HL-60 (cell line): ENCODE measurements at regions not wholly inside any gene's neighbourhood (a gene's known extent, or its start where the extent isn't known, plus 50 kb on each side); places are given as distances from the start of the nearest gene placed in this dataset.

Source experiments
- DNase-seq, 2 experiments: peaks; one replicate each; pipeline ENCODE4 v3.0.0-alpha.2; 2010 to 2020; ENCODE audit warnings: low read depth in 1 of 2, low spot score in 1 of 2
- H3K27ac ChIP-seq: fragments of 250-450 bp; sonication (Bioruptor Pico); replicated peaks from 2 replicates; pipeline ENCODE4 v1.5.1; 2020; ENCODE audit warnings: mild to moderate bottlenecking, moderate library complexity
- H3K27me3 ChIP-seq: fragments of 250-450 bp; sonication (Bioruptor Pico); 2 replicates; pipeline ENCODE4 v1.5.1; 2021; ENCODE audit warnings: mild to moderate bottlenecking, moderate library complexity; ENCODE audit not compliant: insufficient read depth, poor library complexity, severe bottlenecking
- H3K4me3 ChIP-seq: replicated peaks from 2 replicates; pipeline ENCODE4 v1.5.1; 2011; ENCODE audit warnings: mild to moderate bottlenecking, control low read depth, low read length; ENCODE audit not compliant: insufficient read depth
- CTCF ChIP-seq: IDR thresholded peaks from one replicate; pipeline ENCODE4 v1.5.1; 2011; ENCODE audit warnings: low read length, control low read depth, inconsistent platforms; ENCODE audit not compliant: insufficient read depth
- GABPA ChIP-seq: IDR thresholded peaks from 2 replicates; pipeline ENCODE4 v1.6.1; 2012; ENCODE audit warnings: low read depth
- POLR2AphosphoS5 ChIP-seq: IDR thresholded peaks from 2 replicates; pipeline ENCODE4 v1.6.1; 2012; ENCODE audit warnings: low read depth
- REST ChIP-seq: IDR thresholded peaks from 2 replicates; pipeline ENCODE4 v1.6.1; 2012; ENCODE audit warnings: low read depth; ENCODE audit not compliant: insufficient replicate concordance
- SPI1 ChIP-seq: IDR thresholded peaks from 2 replicates; pipeline ENCODE4 v1.6.1; 2012; ENCODE audit warnings: low read depth, mild to moderate bottlenecking, borderline replicate concordance

- Histone ChIP-seq H3K27me3 (no peaks in the 10 kb centered on the region), H3K27ac (no peak overlapping the region), H3K4me3 (no peak overlapping the region)
- DNase-seq: no peak
- TF ChIP-seq GABPA (no peak), CTCF (no peak)
These were observed 83.8 kb upstream of the C1QTNF7 start for GRCh38 chr4:15344041-15344440.

- Histone ChIP-seq H3K4me3 (no peak overlapping the region), H3K27ac (no peak overlapping the region), H3K27me3 (no peaks in the 10 kb centered on the region)
- DNase-seq: no peak
- TF ChIP-seq REST: no peak
- TF ChIP-seq GABPA: no peak
- TF ChIP-seq CTCF: no peak
- TF ChIP-seq POLR2AphosphoS5: no peak
- no peak for TF ChIP-seq SPI1
These were observed 82.7 kb upstream of the C1QTNF7 start for GRCh38 chr4:15345134-15345533.

DNA sequence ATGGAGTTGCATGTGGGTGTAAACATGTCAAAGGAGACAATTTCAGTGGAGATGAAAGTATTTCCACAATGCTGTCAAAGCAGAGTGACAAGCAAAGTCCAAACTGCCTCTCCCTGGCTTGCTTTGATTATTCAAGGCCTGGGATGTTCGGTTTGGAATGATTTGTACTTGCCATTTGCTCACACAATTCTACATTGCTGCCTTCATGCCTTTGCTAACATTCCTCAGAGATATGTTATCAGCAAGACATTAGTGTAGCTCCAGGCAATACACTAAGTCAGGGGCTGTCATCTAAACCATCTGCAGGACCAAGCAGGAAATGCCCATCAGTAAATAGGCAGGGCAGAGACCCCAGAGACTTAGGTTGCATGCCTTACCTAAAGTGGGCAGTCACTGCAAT is 79.6 kb upstream of the C1QTNF7 start:
- TF ChIP-seq SPI1 (no peak), GABPA (no peak), CTCF (no peak), REST (no peak), POLR2AphosphoS5 (no peak)
- Histone ChIP-seq H3K27me3 (peaks cover 5% of the 10 kb centered on the region), H3K4me3 (no peak overlapping the region), H3K27ac (no peak overlapping the region)
- no peak for DNase-seq

GRCh38 chr4:15348695-15349094 is 79.1 kb upstream of the C1QTNF7 start:
- H3K27me3 ChIP-seq: peaks cover 6% of the 10 kb centered on the region
- TF ChIP-seq SPI1: no peak
- TF ChIP-seq REST: no peak
- TF ChIP-seq CTCF: no peak
- no peak for TF ChIP-seq GABPA
- TF ChIP-seq POLR2AphosphoS5: no peak
- no peak for DNase-seq
- no peak overlapping the region for H3K4me3 ChIP-seq
- H3K27ac ChIP-seq: no peak overlapping the region
